Fibroblast of skin of right quadriceps (primary cell): ENCODE measurements at regions not wholly inside any gene's neighbourhood (a gene's known extent, or its start where the extent isn't known, plus 50 kb on each side); places are given as distances from the start of the nearest gene placed in this dataset.
"Not testable (repeated sequence)": the region's sequence is repeated elsewhere in the genome, so short reads cannot be mapped to it uniquely, and the experiment has no call there.

Experiments
- DNase-seq: peaks from one replicate; pipeline ENCODE4 v3.0.0-alpha.2; 2013

DNA sequence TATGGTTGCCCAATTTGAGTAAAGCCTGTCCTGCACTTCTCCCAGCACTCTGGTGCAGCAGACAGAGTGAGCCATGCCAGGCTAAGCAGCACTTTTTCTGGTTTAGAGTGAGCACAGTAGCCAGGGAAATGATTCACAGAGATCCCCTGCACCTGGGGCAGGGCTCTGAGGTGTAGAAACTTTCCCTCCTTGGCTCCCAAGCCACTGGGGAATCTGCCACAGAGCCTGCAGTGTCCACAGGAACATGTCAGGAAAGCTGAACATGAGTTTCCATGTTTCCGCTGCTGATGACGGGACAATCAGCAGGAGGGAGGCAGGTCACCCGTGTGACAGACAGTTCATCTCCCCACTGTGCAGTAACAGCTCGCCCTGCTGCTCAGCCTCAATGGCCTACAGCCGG lies 429.9 kb upstream of the B3GAT1 start:
- DNase-seq: no peak

DNA sequence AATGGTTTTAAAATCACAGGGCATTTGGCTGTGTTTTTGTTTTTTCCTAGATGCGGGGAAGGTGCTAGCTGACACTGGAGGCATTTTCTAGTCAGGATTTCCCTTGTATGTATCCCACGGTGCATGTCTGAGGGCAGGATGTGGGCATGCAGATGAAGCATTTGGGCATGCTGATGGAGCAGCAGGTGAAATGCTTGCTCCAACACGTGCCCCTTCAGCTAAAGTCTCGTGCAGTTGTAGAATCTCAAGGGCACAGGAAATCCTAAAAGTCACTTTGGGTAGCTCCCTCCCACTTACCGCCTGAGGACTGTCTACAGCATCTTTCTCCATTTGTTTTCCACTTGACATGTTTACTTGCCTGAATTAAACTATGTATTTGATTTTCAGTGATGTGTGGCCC lies 429.4 kb upstream of the B3GAT1 start:
- DNase-seq: no peak

DNA sequence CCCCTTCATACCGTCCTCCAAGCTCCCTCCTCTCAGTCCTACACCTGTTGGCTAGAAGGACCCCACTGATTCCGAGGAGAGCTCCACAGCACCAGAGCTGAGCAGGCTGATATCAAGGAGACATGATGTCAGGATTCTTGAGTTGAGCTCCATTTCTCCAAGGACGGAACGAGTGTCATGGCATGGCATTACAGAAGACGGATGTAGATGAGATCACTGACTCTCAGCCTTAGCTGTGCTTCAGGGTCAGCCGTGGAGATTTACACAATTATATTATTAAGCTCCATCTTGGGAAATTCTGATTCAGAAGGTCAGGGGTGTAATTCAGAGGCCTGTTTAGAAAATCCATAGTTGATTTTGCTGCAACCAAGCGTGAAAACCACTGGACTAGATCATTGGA lies 428.9 kb upstream of the B3GAT1 start:
- DNase-seq: no peak

DNA sequence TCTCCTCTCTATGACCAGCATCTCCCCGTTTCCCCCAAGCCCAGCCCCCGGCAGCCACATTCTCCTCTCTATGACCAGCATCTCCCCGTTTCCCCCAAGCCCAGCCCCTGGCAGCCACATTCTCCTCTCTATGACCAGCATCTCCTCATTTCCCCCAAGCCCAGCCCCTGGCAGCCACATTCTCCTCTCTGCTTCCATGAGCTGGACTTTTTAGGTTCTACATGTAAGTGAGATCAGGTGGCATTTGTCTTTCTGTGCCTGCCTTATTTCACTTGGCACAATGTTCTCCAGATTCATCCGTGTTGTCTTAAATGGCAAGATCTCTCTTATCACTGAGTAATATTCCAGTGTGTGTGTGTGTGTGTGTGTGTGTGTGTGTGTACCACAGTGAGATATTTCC lies 428.1 kb upstream of the B3GAT1 start:
- not testable (repeated sequence) for DNase-seq

DNA sequence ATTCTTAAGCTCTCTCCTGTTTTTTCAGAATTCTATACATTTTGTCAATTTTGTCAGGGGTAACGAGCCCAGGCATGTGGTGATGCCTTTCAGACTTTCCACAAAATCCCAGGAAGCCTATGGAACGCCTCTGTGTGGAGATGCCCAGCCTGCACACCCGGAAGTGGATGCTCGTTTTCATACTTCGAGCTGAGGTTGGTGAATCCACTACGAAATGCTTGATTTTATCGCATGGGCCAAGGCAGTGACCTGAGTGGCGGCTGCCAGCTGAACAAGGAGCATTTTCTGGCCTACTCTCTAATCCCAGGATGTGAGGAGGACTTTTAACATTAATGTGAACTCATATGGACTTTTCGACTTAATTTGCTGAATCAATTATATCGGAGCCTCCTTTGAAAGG lies 426.7 kb upstream of the B3GAT1 start:
- DNase-seq: no peak

DNA sequence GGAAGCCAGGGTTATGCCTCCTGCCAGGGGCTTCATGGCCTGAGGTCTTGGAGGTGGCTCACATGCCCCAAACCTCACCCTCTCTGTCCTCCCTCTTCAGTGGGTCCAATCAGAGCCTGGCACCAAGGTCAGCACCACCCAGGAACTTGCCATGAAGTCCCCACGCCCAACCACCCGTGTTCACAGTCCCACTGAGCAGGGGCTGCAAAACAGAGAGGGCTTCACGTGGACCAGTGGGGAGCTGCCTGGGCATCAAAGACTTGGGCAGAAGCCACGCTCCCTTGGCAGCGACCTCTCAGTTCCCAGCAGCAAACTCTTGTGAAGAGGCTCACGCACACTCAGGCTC lies 425.8 kb upstream of the B3GAT1 start:
- no peak for DNase-seq

DNA sequence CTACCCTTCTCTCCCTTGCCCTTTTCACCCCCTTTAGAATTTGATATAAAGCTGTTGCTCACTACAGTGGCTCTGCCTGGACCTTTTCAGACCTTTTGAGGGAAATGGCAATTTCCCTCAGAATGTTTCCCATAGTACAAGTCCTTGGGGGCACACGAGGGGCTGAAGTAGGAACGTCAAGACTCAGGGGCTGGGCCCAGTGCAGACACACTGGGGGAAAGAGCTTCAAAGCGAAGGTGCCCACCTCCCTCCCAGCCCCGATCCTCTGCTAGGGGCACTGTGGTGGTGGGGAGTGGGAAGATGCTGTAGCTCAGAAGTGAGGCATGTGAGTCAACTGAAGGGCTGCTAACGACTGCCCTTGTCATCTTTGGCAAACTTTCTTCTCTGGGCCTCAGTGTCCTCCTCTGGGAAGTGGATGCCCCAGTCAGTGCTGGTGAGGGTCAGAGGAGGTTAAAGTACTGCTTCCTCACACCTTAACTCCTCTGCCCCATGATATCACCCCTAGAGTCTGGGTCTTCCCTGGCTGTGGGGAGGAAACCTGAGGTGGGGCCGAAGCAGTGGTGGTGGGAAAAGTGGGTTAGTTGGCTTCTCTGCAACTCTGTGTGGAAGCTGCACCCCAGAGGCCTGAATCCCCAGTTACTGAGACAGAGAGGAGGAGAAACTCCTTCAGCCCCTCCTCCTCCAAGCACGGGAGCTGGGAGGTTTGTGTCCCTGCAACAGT lies 425.3 kb upstream of the B3GAT1 start:
- no peak for DNase-seq

DNA sequence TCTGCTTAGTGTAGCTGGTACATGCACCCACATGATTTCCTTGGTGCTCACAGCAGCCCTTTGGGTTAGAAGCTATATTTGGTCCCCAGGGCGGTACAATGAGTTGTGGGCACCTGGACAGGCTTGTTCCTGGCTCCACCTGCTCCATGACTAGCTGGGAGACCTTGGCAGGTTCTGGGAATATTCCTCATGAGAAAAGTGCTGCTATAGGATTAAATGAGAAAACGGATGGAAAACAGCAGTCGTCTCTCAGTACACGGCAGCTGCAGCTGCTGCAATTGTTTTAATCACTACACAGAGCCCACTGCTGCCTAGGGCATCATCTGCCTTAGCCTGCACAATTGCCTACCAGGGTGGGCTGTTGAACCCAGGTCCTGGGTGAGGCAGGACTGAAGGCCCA lies 424.5 kb upstream of the B3GAT1 start:
- no peak for DNase-seq

DNA sequence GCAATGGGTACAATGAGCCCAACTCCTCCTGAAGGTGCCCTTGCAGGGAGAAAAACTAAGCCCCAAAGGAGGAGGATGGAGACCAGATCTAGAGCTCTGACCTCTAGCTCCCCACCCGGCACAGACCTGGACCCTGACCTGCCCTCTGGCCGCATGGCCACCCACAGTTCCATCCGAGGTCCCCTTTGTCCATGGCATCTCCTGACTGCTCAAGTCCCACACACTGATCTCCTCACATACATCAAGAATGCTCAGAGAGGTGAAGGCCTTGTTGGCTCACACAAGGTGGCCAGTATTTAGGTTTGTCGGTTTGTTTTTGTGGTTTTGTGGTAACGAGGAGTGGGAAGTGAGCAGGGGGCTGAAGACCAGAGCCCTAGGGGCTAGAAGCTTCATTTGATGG lies 423.5 kb upstream of the B3GAT1 start:
- DNase-seq: no peak

DNA sequence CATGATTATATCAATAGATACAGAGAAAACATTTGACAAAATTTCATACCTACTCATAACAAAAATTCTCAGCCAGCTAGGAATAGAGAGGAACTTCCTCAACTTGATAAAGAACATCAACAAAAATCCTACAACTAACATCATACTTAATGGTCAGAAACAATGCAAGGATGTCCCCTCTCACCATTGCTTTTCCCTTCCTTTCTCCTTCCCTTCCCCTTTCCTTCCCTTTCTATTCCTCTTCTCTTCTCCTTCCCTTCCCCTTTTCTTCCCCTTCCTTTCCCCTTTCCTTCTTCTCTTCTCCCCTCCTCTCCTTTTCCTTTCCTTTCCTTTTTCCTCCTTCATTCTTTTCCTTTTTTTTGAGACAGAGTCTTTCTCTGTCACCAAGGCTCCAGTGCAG lies 418.3 kb upstream of the B3GAT1 start:
- DNase-seq: no peak

DNA sequence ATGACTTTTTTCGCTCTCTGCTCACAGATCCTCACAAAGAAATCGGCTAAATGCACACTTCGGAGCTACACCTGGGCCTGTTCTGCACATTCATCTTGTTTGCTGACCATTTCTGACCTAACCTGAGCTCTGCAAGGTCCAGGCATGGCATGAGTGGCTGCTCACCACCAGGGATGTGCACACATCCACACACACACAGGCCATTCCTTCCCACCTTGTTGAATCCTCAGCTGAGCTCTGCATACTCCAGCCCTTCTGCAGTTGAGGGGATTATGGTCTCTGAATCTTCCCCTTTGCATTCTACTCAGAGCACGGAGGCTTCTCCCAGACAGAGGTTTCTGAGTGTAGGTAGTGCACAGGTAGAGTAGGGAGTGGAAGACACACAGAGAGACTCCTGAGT lies 411.9 kb upstream of the B3GAT1 start:
- DNase-seq: no peak

DNA sequence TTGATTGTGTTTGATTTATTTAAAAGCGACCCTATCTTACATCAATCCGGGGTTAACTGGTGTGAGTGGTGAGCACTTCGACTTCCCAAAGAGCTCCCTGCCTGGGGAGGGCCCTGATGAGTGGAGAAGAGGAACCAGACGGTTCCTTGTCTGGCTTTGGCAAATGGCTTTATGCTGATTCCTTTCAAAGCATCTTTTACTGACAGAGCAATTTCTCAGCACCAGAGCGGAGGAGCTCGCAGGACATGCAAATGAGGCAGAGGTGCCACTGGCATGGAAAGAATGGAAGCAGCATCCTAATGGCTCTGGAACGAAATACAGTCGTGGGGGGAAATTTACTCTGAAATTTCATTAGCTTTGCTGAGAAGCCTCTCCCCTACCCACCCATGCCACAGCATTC lies 410.9 kb upstream of the B3GAT1 start:
- no peak for DNase-seq

DNA sequence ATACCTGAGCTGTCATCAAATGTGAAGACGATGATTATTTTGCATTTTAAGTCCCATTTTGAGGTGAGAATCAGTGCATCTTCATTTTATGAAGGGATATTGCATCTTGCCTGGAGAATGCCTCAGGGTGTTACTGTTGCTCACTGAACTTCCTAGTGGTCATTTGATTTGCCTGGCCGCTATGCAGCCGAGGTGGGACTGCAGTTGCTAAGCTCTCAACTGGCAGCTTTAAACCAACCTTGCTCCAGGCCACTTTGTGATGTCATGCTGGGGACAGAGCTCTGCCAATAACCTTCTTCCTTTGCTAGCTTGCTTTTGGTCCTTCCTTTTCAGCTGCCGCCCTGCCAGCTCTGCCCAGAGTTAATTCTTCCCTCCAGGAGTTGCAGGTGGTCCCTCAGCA lies 409.4 kb upstream of the B3GAT1 start:
- DNase-seq: no peak

DNA sequence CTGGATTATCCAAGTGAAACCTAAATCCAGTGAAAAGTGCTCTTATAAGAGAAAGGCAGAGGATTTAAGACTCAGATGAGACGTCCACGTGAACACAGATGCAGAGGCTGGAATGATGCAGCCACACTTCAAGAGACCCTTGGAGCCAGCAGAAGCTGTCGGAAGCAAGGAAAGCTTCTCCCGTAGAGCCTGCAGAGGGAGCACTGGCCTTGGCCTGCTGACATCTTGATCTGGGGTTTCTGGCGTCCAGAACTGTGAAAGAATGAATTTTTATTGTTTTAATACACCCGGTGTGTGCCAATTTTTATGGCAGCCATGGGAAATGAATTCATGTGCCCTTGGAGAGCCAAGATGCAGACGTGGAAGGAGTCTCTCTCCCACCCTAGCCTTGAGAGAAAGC lies 407.0 kb upstream of the B3GAT1 start:
- no peak for DNase-seq

DNA sequence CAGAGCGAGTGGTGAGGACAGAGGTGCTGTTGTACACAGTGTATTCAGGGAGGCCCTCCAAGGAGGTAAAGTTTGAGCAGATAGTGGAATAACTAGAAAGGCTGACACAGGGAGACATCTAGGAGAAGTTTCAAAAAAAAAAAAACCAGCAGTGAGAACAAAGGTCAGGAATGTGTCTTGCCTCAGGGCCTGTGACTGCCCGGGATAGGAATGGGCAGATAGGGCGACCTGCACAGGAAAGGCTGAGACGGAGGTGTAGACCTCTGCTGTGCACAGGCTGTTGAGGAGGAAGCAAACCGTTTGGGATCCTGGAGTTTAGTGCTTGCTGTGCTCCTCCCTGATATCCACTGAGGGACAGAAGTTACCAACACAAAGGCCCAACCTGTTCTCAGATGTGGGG lies 406.5 kb upstream of the B3GAT1 start:
- no peak for DNase-seq

DNA sequence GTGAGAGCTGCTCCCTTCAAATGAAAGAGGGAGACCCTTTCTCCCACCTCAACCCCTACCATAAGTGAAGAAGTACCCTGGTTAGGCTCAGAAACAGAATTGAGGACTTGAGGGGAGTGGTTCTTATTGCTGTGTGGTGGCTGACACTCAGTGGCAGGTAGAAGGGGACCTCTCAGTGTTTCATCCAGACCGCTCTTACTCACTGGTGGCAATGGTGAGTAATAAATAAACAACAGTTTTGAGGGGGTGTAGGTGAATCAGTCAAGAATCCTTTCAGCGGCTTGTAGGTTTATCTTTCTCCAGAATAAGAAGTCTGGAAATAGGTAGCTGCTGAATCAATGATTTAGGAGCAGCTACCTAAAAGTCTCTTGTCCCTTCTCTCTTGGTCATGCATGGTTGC lies 403.4 kb upstream of the B3GAT1 start:
- no peak for DNase-seq

DNA sequence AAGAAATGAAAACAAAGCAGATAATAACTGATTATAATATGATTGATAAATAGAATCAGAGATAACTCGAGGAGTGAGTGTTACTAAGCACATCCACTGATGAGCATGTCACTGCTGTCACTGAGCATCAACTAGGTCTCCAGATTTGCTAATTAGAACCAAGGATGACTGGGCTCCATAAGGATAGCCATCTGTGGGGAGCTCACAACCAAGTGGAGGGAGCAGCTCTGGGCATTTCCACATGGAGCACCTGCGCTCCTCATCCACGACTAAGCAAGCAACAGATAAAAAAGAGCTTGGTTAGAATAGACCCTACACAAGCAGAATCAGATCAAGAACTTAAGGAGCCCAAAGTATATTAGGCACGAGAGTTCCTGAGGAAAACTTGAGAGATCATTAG lies 396.0 kb upstream of the B3GAT1 start:
- no peak for DNase-seq

DNA sequence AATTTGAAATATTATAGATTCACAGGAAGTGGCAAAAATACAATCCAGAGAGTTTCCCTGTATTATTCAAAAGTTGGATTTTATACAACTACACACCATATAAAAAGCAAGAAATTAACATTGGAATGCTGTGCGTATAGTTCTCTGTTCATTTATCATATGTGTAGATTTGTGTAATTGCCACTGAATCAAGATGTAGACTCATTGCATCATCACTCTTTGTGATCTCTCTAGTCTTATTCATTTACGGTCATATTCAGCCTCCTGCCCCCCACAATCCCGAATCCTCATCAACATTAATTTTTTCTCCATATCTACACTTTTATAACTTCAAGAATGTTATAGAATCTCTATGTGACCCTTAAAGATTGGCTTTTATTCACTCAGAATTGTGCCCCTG lies 390.6 kb upstream of the B3GAT1 start:
- no peak for DNase-seq

DNA sequence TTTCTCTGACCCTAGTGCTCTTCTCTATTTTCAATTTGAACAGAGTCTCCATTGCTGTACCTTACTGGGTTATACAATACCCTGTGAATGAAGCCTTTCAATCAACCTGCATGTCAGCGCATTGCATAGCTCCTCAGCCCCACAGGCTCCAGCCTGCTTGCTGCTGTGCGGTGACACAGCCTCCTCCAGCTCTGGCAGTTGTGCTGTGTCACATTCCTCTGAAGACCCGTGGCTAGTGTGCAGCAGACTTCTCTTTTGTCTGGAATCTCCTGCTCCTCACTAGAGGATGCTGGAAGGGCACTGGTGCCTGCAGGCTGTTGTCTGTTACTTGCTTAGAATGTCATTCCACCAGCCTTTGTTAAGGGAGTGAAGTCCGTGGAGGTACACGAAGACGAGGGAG lies 390.1 kb upstream of the B3GAT1 start:
- DNase-seq: no peak

DNA sequence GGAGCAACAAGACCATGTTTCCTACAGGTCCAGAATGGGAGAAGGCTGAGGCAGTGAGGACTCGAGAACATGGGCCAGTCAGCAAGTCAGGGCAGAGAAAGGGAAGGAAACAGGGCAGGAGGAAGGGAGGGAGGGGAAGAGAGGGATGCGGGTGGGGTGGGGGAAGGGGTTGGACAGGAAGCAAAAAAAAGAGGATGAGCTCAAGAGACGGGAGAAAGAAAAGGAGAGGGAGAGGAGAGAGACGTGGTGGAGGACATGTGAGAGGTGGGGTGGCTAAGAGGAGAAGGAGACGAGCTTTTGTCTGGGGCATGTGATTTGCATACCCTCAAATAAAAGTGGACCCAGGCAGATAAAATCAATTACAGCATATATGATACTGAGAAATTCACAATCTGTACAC lies 389.5 kb upstream of the B3GAT1 start:
- DNase-seq: no peak

DNA sequence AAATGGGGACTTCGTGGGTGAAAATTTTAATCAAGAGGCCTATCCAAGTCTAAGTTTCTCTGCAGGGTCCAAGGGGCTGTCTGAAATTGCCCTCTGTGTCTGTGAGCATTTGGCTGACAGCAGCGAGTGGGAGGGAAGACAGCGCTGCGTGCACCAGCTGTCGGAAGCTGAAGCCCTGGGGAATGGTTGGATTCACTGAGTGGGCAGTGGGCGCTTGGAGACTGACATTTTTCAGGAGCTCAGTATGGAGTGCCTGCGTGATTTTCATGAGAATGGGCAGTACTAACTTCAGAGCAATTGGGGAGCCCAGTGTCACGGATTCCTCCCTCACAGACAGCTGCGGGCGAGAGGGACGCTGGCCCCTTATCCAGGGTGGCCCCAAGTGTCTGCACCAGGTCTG lies 388.8 kb upstream of the B3GAT1 start:
- no peak for DNase-seq

DNA sequence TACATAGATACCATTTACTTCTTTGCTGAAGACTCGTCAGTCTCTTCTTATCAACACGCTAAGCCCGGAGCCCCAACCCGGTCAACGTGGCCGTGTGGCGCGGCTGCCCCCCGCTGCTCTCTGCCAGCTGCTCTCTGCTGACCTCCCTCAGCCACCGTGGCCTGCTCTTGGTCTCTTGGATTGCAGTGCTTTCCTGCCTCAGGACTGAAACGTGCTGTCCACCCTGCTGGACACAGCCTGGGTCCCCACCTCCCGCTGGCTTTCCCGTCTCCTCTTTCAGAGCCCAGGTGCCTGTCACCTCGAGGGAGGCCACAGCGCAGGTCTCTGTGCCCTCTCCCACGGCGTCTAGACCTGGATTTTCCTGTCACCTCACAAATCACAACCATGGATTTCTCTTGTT lies 388.1 kb upstream of the B3GAT1 start:
- DNase-seq: no peak

DNA sequence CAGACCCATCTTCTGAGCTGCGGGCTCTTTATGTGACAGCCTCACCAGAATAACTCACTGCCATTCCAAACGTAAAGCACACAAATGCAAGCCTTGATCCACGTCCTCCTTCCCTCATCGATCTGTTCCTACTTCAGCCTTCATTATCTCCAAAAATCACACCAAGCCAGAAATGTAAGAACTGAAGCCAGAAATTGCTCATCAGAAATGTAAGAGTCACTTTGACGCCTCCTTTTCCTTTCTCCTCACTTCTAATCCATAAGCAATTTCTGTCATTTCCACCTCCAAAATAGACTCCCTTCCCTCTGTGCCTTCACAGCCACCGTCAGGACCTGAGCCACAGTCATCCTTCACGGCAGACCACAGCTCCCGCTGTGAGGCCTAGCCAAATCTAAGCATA lies 387.3 kb upstream of the B3GAT1 start:
- no peak for DNase-seq

DNA sequence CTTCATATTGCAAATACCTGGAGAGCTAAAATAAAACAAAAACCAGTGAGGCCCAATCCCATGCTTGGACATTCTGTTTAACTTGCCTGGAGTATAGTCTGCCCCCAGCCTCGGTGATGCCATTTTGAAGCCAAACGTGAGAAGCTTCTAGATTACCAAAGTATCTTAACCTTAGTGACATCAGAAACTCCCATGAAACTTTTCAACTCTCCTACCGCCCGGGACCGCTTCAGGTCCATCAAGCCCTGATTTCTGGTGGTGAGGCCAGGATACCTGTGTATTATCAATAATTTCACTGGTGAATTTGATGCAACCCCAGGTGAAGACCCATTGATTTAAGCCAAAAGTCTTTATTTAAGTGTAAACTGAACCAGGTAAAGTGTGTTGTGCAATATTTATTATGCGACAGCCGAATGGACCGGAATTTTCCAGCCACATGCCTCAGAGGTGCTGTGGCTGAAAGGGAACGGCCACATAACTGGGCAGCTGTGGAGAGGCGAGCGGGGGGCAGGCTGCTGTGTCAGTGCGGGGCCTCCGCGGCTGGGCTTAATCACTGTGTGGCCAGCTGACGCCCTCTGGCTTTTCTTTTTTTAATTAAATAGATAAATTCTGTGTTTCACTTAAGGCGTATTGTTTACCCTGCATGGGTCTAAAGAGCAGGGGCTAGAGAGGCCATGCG lies 385.5 kb upstream of the B3GAT1 start:
- DNase-seq: no peak

DNA sequence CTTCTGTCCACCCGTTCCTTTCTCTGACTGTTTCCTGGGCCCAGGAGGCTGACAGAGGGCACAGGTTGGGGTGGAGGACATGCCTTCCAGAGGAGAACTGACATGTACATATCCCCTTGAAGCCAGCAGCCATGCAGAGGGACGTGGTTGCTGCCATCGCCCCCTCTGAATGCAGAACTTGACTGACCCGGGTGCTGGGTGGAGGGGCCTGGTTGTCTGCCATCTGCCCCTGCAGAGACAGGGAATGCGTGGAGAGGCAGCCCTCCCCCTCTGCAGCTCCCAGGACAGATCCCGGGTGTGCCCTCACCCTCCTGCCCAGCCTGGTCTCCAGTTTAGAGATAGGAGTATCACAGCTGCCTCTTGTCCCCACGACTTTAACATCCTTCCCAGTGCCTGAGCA lies 383.0 kb upstream of the B3GAT1 start:
- DNase-seq: no peak
